Thyroid gland (tissue), 4 donors: ENCODE measurements at regions not wholly inside any gene's neighbourhood (a gene's known extent, or its start where the extent isn't known, plus 50 kb on each side); places are given as distances from the start of the nearest gene placed in this dataset.

Experiments used
- DNase-seq, 2 donors: peaks; one replicate each; pipeline ENCODE4 v3.0.0-alpha.2; 2019
- H3K27ac ChIP-seq, 3 donors: fragments of 200-600 bp; sonication (generic); 1 replicate in 2 of 3; 2 replicates in 1 of 3; pipeline ENCODE4 v1.5.1; 2016 to 2019; ENCODE audit warnings: mild to moderate bottlenecking in 1 of 3, moderate library complexity in 1 of 3
- H3K27me3 ChIP-seq: fragments of 200-600 bp; sonication (generic); one replicate; pipeline ENCODE4 v1.5.1; 2019
- H3K36me3 ChIP-seq, 2 donors: fragments of 200-600 bp; sonication (generic); one replicate each; pipeline ENCODE4 v1.5.1; 2016 to 2019
- H3K4me1 ChIP-seq, 2 donors: fragments of 200-600 bp; sonication (generic); one replicate each; pipeline ENCODE4 v1.5.1; 2017 to 2019
- H3K4me3 ChIP-seq, 3 donors: fragments of 200-600 bp; sonication (generic); replicated peaks in 1 of 3; 1 replicate in 2 of 3; 2 replicates in 1 of 3; pipeline ENCODE4 v1.5.1; 2016; ENCODE audit warnings: mild to moderate bottlenecking in 1 of 3
- H3K9me3 ChIP-seq: fragments of 200-600 bp; sonication (generic); one replicate; pipeline ENCODE4 v1.5.1; 2017
- CTCF ChIP-seq, 6 experiments: fragments of 200-600 bp in 3 of 6; fragments of 450-650 bp in 3 of 6; sonication (generic) in 3 of 6; IDR thresholded peaks; one replicate each; pipeline ENCODE4 v1.5.1; 2016 to 2019; ENCODE audit warnings: antibody characterized with exemption in 6 of 6, mild to moderate bottlenecking in 2 of 6, inconsistent platforms in 1 of 6, moderate library complexity in 1 of 6
- POLR2A ChIP-seq, 2 donors: fragments of 450-650 bp; IDR thresholded peaks; one replicate each; pipeline ENCODE4 v1.6.1; 2017; ENCODE audit warnings: antibody characterized with exemption in 2 of 2, mild to moderate bottlenecking in 2 of 2, moderate library complexity in 1 of 2
- WGBS, 2 donors: methylation state at CpG; one replicate each; pipeline ENCODE4 v1.1.5; 2017; 5-methylcytosine and 5-hydroxymethylcytosine counted together
- intact Hi-C: fragments of 100-400 bp; cut with DNase I; formaldehyde crosslinking; loops from one replicate; pipeline ENCODE4 v1.15.1; 2023

DNA sequence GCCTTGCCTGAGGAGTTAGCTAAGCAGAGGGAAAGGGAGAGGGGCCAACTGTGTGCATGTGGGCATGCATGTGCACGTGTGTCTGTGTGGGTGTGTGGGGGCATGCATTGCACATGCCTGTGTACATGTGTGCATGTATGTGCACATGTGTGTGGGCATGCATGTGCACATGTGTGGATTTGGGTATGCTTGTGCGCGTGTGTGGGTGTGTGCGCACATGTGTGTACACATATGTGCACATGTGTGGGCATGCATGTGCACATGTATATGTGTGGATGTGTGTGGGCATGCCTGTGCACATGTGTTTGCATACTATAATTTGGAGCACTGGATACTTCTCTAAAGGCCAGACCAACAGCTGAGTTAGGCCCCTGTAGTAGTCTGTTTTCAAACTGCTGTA is 350.0 kb downstream of the PRDM2 start:
- TF ChIP-seq CTCF (IDR thresholded peaks at IDR 0.05) (no peak), POLR2A (IDR thresholded peaks at IDR 0.05) (no peak)
- 58 to 71% methylated on average over 4 of the region's 4 CpGs for WGBS, 2 donors
- no peaks in the 10 kb centered on the region for H3K27me3 ChIP-seq
- no peak for DNase-seq
- no peaks in the 10 kb centered on the region for H3K36me3 ChIP-seq
- no peaks in the 10 kb centered on the region for H3K4me1 ChIP-seq
- intact Hi-C loops, result no loop called here
- H3K9me3 ChIP-seq, result no peaks in the 10 kb centered on the region
- H3K4me3 ChIP-seq, result no peak overlapping the region
- no peak overlapping the region for H3K27ac ChIP-seq

- WGBS, 2 donors, result 81 to 86% methylated on average over 4 of the region's 4 CpGs
- H3K27ac ChIP-seq, result no peak overlapping the region
- no peaks in the 10 kb centered on the region for H3K4me1 ChIP-seq
- no peaks in the 10 kb centered on the region for H3K36me3 ChIP-seq
- DNase-seq, result no peak
- TF ChIP-seq CTCF (IDR thresholded peaks at IDR 0.05) (no peak), POLR2A (IDR thresholded peaks at IDR 0.05) (no peak)
- no peaks in the 10 kb centered on the region for H3K9me3 ChIP-seq
- no peaks in the 10 kb centered on the region for H3K27me3 ChIP-seq
- intact Hi-C loops, result no loop called here
- H3K4me3 ChIP-seq, result no peak overlapping the region
Observed at GRCh38 chr1:14055442-14056223, 355.6 kb downstream of the PRDM2 start.

DNA sequence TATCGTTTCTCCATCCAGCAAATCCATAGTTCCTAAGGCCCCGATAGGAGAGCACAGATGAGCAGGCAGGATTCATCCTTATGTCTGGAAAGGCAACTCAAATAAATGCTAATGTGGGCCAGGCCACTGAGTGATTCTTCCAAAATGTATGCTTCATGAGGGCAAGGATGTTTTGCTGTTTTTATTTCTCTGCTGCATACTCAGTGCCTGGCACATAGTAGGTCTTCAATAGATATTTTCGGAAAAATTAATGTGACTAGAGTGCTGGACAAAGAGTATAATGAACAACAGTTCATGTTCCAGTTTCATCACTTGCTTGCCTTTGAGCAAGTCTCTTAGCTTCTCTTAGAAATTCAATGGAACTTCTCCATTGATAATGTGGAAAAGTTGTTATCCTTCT is 357.7 kb downstream of the PRDM2 start:
- WGBS, 2 donors, result 91 to 93% methylated on average over 3 of the region's 3 CpGs
- intact Hi-C loops, result no loop called here

GRCh38 chr1:14061204-14061603 is 361.2 kb downstream of the PRDM2 start:
- 95% methylated on average over 3 of the region's 3 CpGs for WGBS, 2 donors
- no peaks in the 10 kb centered on the region for H3K9me3 ChIP-seq
- H3K36me3 ChIP-seq, result no peaks in the 10 kb centered on the region
- no peaks in the 10 kb centered on the region for H3K27me3 ChIP-seq
- TF ChIP-seq CTCF (IDR thresholded peaks at IDR 0.05) (no peak), POLR2A (IDR thresholded peaks at IDR 0.05) (no peak)
- H3K27ac ChIP-seq, result no peak overlapping the region
- H3K4me1 ChIP-seq, result no peaks in the 10 kb centered on the region
- intact Hi-C loops, result no loop called here
- H3K4me3 ChIP-seq, result no peak overlapping the region
- no peak for DNase-seq

More for the DNA sequence above, 357.7 kb downstream of the PRDM2 start:
- DNase-seq, result no peak
- no peaks in the 10 kb centered on the region for H3K4me1 ChIP-seq
- H3K27ac ChIP-seq, result no peak overlapping the region
- no peaks in the 10 kb centered on the region for H3K36me3 ChIP-seq
- H3K27me3 ChIP-seq, result no peaks in the 10 kb centered on the region
- H3K9me3 ChIP-seq, result no peaks in the 10 kb centered on the region
- TF ChIP-seq POLR2A (IDR thresholded peaks at IDR 0.05) (no peak), CTCF (IDR thresholded peaks at IDR 0.05) (no peak)
- no peak overlapping the region for H3K4me3 ChIP-seq

- 93% methylated on average over 5 of the region's 5 CpGs for WGBS, 2 donors
- Histone ChIP-seq H3K4me1 (no peaks in the 10 kb centered on the region), H3K27me3 (no peaks in the 10 kb centered on the region), H3K36me3 (no peaks in the 10 kb centered on the region), H3K27ac (no peak overlapping the region), H3K9me3 (no peaks in the 10 kb centered on the region), H3K4me3 (no peak overlapping the region)
- TF ChIP-seq POLR2A (IDR thresholded peaks at IDR 0.05), result no peak
- no peak for TF ChIP-seq CTCF (IDR thresholded peaks at IDR 0.05)
- intact Hi-C loops, result no loop called here
- DNase-seq, result no peak
Observed at GRCh38 chr1:14061722-14062121, 361.7 kb downstream of the PRDM2 start.
